ENCODE measurements at regions not wholly inside any gene's neighbourhood (a gene's known extent, or its start where the extent isn't known, plus 50 kb on each side); places are given as distances from the start of the nearest gene placed in this dataset.
A peak's percentile ranks its signal among the peaks of the same experiment; 100 is the strongest.

DNA sequence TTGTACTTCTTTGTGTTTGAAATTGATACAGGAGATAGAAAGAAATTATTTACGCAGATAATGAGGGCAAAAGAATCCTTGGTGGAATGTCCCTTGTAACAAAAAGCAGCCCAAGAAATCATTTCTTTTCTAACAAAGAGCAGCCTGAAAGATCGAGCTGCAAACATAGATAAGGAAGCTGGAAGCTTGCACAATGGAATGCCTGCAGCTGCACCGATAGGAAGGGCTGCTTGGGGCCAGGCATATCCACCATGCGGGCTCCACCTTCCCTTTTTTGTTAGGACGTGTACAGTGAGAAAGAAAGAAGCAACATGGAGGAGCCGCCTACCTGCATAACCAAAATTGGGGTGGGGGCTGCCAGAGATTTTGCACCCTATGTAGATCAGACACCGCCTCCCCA lies 568.7 kb downstream of the METTL4 start:
- DNase-seq (ENCODE audit: low spot score): no peak
- in situ Hi-C loops (cut with HindIII; ENCODE audit: low sequenced_read_pairs): no loop called here

- in situ Hi-C loops (cut with HindIII; ENCODE audit: low sequenced_read_pairs): no loop called here
- no peak for DNase-seq (ENCODE audit: low spot score)
These were observed 561.2 kb downstream of the METTL4 start for GRCh38 chr18:2009942-2010697.

DNA sequence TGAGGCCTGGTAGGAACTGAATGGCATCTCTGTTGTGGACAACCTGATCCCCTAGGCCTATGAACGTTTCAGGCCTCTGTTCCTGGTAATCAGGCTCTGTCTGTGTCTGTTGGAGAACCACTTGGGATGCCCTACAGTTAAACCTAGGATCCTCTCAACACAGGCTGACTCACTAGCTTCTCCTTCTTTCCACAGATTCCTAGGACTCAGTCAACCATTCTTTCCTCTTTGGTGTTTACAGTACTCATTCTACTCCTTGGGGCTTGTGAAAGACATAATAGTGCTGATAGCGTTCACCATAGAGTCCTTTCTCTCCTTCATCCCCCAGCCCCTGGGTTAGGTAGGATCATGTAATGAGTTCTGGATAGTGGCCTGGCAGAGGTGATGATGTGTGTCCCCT lies 544.3 kb downstream of the METTL4 start:
- in situ Hi-C loops (cut with HindIII; ENCODE audit: low sequenced_read_pairs): no loop called here
- no peak for DNase-seq (ENCODE audit: low spot score)

DNA sequence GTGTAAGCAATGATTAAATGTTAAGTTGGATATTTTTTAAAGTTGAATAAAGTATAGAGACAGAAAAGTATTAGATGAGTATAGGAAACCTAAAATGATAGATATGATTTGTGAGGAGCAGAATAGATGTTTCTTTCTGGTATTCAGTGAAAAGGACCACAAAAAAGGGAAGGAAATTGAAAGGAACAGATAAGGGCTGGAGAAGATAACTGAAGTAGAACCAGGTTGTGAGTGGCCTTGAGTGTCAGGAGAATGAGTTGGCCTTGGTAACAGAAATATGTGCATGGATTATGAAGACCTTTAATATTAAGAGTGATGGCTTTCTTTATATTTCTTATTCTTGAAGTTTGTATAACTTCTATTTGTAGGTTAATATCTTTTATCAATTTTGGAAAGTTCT lies 543.5 kb downstream of the METTL4 start:
- in situ Hi-C loops (cut with HindIII; ENCODE audit: low sequenced_read_pairs): no loop called here
- no peak for DNase-seq (ENCODE audit: low spot score)

- in situ Hi-C loops (cut with HindIII; ENCODE audit: low sequenced_read_pairs): no loop called here
- DNase-seq (ENCODE audit: low spot score): no peak
These were observed 542.3 kb downstream of the METTL4 start for GRCh38 chr18:2028986-2029385.

GRCh38 chr18:2030647-2031046 lies 540.7 kb downstream of the METTL4 start:
- DNase-seq (ENCODE audit: low spot score): no peak
- in situ Hi-C loops (cut with HindIII; ENCODE audit: low sequenced_read_pairs): no loop called here

GRCh38 chr18:2032036-2032435 lies 539.3 kb downstream of the METTL4 start:
- in situ Hi-C loops (cut with HindIII; ENCODE audit: low sequenced_read_pairs): no loop called here
- no peak for DNase-seq (ENCODE audit: low spot score)

DNA sequence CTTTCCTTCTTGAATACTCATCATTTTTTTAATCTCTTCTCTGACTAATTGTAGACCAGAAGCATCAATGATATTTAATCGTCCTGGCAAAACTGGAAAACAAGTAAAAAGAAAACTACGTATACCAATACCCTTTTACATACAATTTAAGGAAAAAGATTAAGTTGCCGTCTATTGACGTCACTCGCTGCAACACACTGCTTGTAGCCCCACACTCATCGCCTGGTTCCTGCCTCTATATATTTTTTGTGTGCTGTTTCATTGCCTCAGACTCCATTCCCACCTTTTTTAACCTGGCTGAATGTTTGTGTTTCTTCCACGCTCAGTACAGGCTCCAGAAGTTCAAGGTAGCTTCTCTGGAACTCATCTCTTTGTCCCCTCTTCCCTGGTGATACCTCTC lies 536.2 kb downstream of the METTL4 start:
- in situ Hi-C loops (cut with HindIII; ENCODE audit: low sequenced_read_pairs): no loop called here

DNA sequence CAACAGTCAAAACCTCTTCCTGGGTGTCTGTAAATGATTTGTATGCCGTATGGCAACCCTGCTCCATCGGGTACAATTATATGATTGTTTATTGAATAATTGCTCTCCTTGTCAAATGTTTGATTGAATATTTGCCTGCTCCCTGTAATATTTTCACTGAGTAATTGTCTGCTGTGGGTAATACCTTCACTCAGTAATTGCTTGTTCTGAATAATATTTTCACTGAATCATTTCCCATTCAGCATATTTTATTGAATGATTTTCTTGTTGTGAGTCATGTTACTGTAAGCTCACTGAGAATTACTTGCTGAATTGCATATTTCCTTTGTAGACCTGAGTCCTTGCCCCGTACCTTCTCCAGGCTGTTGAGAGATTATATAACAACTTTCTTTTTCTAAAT lies 535.2 kb downstream of the METTL4 start:
- DNase-seq (ENCODE audit: low spot score): no peak
- in situ Hi-C loops (cut with HindIII; ENCODE audit: low sequenced_read_pairs): no loop called here

More for the DNA sequence above, 536.2 kb downstream of the METTL4 start:
- no peak for DNase-seq (ENCODE audit: low spot score)

DNA sequence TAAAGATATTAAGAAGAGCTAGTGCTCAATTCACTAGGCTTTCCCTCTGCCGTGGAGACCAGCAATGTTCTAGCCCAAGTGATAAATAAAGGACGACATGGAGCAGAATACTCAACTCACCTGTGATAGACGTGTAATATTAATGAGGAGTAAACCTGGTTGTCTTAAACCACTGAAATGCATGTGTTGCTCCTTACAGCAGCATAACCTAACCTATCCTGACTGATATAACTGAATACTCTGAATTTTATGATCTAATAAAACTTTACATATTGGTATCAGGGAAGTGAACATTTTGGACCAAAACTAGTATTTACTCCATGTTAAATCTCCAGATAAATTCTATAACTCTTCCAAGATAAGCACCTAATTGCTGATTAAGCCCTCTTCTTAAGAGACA lies 531.0 kb downstream of the METTL4 start:
- no peak for DNase-seq (ENCODE audit: low spot score)
- in situ Hi-C loops (cut with HindIII; ENCODE audit: low sequenced_read_pairs): no loop called here

- in situ Hi-C loops (cut with HindIII; ENCODE audit: low sequenced_read_pairs): no loop called here
- no peak for DNase-seq (ENCODE audit: low spot score)
These were observed 521.3 kb downstream of the METTL4 start for GRCh38 chr18:2049986-2050385.

DNA sequence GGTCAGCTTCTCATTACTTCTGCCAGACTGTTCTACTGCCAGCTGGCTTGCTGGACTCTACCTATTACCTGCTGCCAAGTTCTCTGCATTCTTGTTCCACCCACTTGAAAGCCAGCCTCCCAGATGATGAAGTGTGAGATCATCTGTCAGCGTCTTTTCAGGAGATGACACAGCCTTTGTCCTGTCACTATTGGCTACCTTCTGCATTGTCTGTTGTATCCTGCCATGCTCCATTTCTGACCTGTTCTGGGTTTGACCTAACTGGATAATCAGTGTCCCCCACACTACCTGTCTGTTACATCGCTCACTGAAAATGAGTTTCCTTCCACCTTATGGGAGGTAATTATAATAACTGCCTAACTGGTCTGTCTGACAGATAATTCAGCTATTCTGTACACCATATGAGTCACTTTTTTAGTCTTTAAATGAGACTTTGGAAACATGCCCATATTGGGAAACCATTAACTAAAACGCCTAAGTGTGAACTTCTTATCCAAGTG lies 520.6 kb downstream of the METTL4 start:
- DNase-seq (ENCODE audit: low spot score): no peak
- in situ Hi-C loops (cut with HindIII; ENCODE audit: low sequenced_read_pairs): no loop called here

- DNase-seq (ENCODE audit: low spot score): no peak
- in situ Hi-C loops (cut with HindIII; ENCODE audit: low sequenced_read_pairs): no loop called here
These were observed 517.7 kb downstream of the METTL4 start for GRCh38 chr18:2053490-2054089.

- in situ Hi-C loops (cut with HindIII; ENCODE audit: low sequenced_read_pairs): no loop called here
- DNase-seq (ENCODE audit: low spot score): no peak
These were observed 512.0 kb downstream of the METTL4 start for GRCh38 chr18:2059336-2059735.

GRCh38 chr18:2060086-2060485 lies 511.2 kb downstream of the METTL4 start:
- DNase-seq (ENCODE audit: low spot score): no peak
- in situ Hi-C loops (cut with HindIII; ENCODE audit: low sequenced_read_pairs): no loop called here

GRCh38 chr18:2070631-2071030 lies 500.7 kb downstream of the METTL4 start:
- peak; percentile 3 for DNase-seq (ENCODE audit: low spot score)
- in situ Hi-C loops (cut with HindIII; ENCODE audit: low sequenced_read_pairs): no loop called here

GRCh38 chr18:2075499-2075898 lies 495.8 kb downstream of the METTL4 start:
- no peak for DNase-seq (ENCODE audit: low spot score)
- in situ Hi-C loops (cut with HindIII; ENCODE audit: low sequenced_read_pairs): no loop called here

DNA sequence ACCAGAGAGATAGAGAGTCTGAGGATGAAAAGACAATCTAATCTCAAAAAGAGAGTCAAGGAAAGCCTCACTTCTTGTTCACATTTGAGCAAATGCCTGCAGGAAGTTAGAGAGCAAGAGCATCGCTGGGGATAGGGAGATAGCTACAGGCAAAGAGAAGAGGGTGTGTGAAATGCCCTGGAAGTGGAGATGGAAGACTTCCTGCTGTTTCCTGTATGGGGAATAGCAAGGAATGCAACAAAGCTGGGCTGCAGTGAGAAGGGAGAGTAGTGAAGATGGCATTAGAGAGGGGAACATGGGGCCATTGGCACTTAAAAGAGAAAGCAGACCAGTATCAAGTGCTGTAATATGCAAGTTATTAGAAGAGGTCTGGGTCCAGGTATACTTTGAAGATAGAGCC lies 488.6 kb downstream of the METTL4 start:
- DNase-seq (ENCODE audit: low spot score): no peak
- in situ Hi-C loops (cut with HindIII; ENCODE audit: low sequenced_read_pairs): no loop called here

- in situ Hi-C loops (cut with HindIII; ENCODE audit: low sequenced_read_pairs): no loop called here
- no peak for DNase-seq (ENCODE audit: low spot score)
These were observed 487.6 kb downstream of the METTL4 start for GRCh38 chr18:2083691-2084090.

GRCh38 chr18:2086439-2086838 lies 484.9 kb downstream of the METTL4 start:
- in situ Hi-C loops (cut with HindIII; ENCODE audit: low sequenced_read_pairs): no loop called here
- no peak for DNase-seq (ENCODE audit: low spot score)

Data from G401 (cell line).